Adrenal gland (tissue), 9 donors: ENCODE measurements at regions not wholly inside any gene's neighbourhood (a gene's known extent, or its start where the extent isn't known, plus 50 kb on each side); places are given as distances from the start of the nearest gene placed in this dataset.

Experiments
- DNase-seq, 7 donors: peaks; one replicate each; pipeline ENCODE4 v3.0.0-alpha.2; 2019 to 2020
- H3K27ac ChIP-seq, 5 donors: fragments of 200-600 bp; sonication (generic) in 4 of 5; 1 replicate in 3 of 5; 2 replicates in 2 of 5; pipeline versions ENCODE4 v1.5.1 to v1.8.0; 2016 to 2020; ENCODE audit warnings: mild to moderate bottlenecking in 1 of 5
- H3K27me3 ChIP-seq: fragments of 200-600 bp; 2 replicates; pipeline ENCODE4 v1.8.0; 2021
- H3K36me3 ChIP-seq, 2 donors: fragments of 200-600 bp; replicated peaks in 1 of 2; 1 replicate in 1 of 2; 2 replicates in 1 of 2; pipeline versions ENCODE4 v1.5.1 to v1.8.0; 2018 to 2022
- H3K4me1 ChIP-seq, 2 donors: fragments of 200-600 bp; replicated peaks in 1 of 2; 1 replicate in 1 of 2; 2 replicates in 1 of 2; pipeline versions ENCODE4 v1.5.1 to v1.8.0; 2018 to 2021
- H3K4me3 ChIP-seq, 4 donors: fragments of 200-600 bp; sonication (generic) in 3 of 4; one replicate each; pipeline ENCODE4 v1.5.1; 2016 to 2018
- H3K9me3 ChIP-seq, 3 donors: fragments of 200-600 bp; sonication (generic) in 1 of 3; replicated peaks in 1 of 3; 1 replicate in 2 of 3; 2 replicates in 1 of 3; pipeline versions ENCODE4 v1.5.1 to v1.8.0; 2016 to 2021
- CTCF ChIP-seq, 6 experiments: fragments of 450-650 bp in 4 of 6; fragments of 200-600 bp in 2 of 6; sonication (generic) in 1 of 6; IDR thresholded peaks; 1 replicate in 5 of 6; 2 replicates in 1 of 6; pipeline versions ENCODE4 v1.5.1 to v1.8.0; 2016 to 2021; ENCODE audit warnings: antibody characterized with exemption in 6 of 6, mild to moderate bottlenecking in 2 of 6, moderate library complexity in 1 of 6
- POLR2A ChIP-seq, 2 donors: fragments of 450-650 bp; IDR thresholded peaks; one replicate each; pipeline ENCODE4 v1.6.1; 2017; ENCODE audit warnings: antibody characterized with exemption in 2 of 2, mild to moderate bottlenecking in 2 of 2, moderate library complexity in 1 of 2
- WGBS, 4 donors: extraction: QIAGEN DNeasy Blood & Tissue Kit in 2 of 4; methylation state at CpG; one replicate each; pipeline versions ENCODE4 v1.1.5 to v1.1.7; 2013 to 2017; 5-methylcytosine and 5-hydroxymethylcytosine counted together
- intact Hi-C, 2 donors: fragments of 100-400 bp; cut with DNase I; formaldehyde crosslinking; loops; one replicate each; pipeline versions ENCODE4 v1.14.1 to v1.15.0; 2022 to 2023
- donor health status: healthy with polysubstance abuse.
- donor health status: Bipolar disorder and iron deficiency.
- donor health status: DM: yes; HTN: yes; CAD: no.
- donor health status: DM: no; HTN: no; CAD: no.
- donor health status: DM: no; HTN: no; CAD: no.

- Histone ChIP-seq H3K27me3 (no peaks in the 10 kb centered on the region), H3K36me3 (no peaks in the 10 kb centered on the region), H3K9me3 (no peaks in the 10 kb centered on the region), H3K4me3 (no peak overlapping the region), H3K4me1 (no peaks in the 10 kb centered on the region), H3K27ac (no peak overlapping the region)
- intact Hi-C loops, result no loop called here
- DNase-seq, result no peak
- peak in 1 of 6 experiments; percentile 17 for TF ChIP-seq CTCF (IDR thresholded peaks at IDR 0.05)
- no peak for TF ChIP-seq POLR2A (IDR thresholded peaks at IDR 0.05)
These were observed 177.3 kb upstream of the LYPLAL1 start for GRCh38 chr1:218996362-218996761.

- WGBS, 4 donors, result 43 to 59% (median 48%) methylated on average over 1 of the region's 1 CpG
- Histone ChIP-seq H3K27me3 (no peaks in the 10 kb centered on the region), H3K27ac (no peak overlapping the region), H3K4me1 (no peaks in the 10 kb centered on the region), H3K9me3 (peaks cover 0 to 6% (median 0%) of the 10 kb centered on the region in 3 donors), H3K4me3 (no peak overlapping the region), H3K36me3 (no peaks in the 10 kb centered on the region)
- TF ChIP-seq CTCF (IDR thresholded peaks at IDR 0.05), result no peak
- TF ChIP-seq POLR2A (IDR thresholded peaks at IDR 0.05), result no peak
- intact Hi-C loops, result no loop called here
- DNase-seq, result no peak
These were observed 173.7 kb upstream of the LYPLAL1 start for GRCh38 chr1:219000005-219000404.

GRCh38 chr1:219000631-219001030 is 173.0 kb upstream of the LYPLAL1 start:
- TF ChIP-seq POLR2A (IDR thresholded peaks at IDR 0.05), result no peak
- no peak for TF ChIP-seq CTCF (IDR thresholded peaks at IDR 0.05)
- intact Hi-C loops, result no loop called here
- Histone ChIP-seq H3K4me1 (no peaks in the 10 kb centered on the region), H3K9me3 (peaks cover 0 to 6% (median 0%) of the 10 kb centered on the region in 3 donors), H3K36me3 (no peaks in the 10 kb centered on the region), H3K27ac (no peak overlapping the region), H3K27me3 (no peaks in the 10 kb centered on the region), H3K4me3 (no peak overlapping the region)
- WGBS, 4 donors, result 66 to 81% (median 73%) methylated on average over 1 of the region's 1 CpG
- no peak for DNase-seq

GRCh38 chr1:219010720-219011119 is 163.0 kb upstream of the LYPLAL1 start:
- 88 to 94% (median 91%) methylated on average over 2 of the region's 2 CpGs for WGBS, 4 donors
- H3K27me3 ChIP-seq, result no peaks in the 10 kb centered on the region
- no peaks in the 10 kb centered on the region for H3K9me3 ChIP-seq
- no peak overlapping the region for H3K4me3 ChIP-seq
- intact Hi-C loops, result no loop called here
- no peaks in the 10 kb centered on the region for H3K36me3 ChIP-seq
- no peak overlapping the region for H3K27ac ChIP-seq
- TF ChIP-seq POLR2A (IDR thresholded peaks at IDR 0.05) (no peak), CTCF (IDR thresholded peaks at IDR 0.05) (no peak)
- no peaks in the 10 kb centered on the region for H3K4me1 ChIP-seq
- DNase-seq, result no peak
